H9 (cell line): ENCODE measurements at regions not wholly inside any gene's neighbourhood (a gene's known extent, or its start where the extent isn't known, plus 50 kb on each side); places are given as distances from the start of the nearest gene placed in this dataset.

Experiments used
- DNase-seq: peaks from one replicate; pipeline ENCODE4 v3.0.0-alpha.2; 2017
- H2AFZ ChIP-seq: one replicate; pipeline ENCODE4 v1.6.1; 2013; ENCODE audit warnings: mild to moderate bottlenecking, low read length, control low read depth, moderate library complexity
- H2AK5ac ChIP-seq: 2 replicates; pipeline ENCODE4 v1.6.1; 2013; ENCODE audit warnings: low read length, control low read depth, mixed read lengths; ENCODE audit not compliant: insufficient read length
- H2BK120ac ChIP-seq: one replicate; pipeline ENCODE4 v1.6.1; 2013; ENCODE audit warnings: low read depth, mild to moderate bottlenecking, low read length, control low read depth, inconsistent platforms; ENCODE audit not compliant: poor library complexity, severe bottlenecking
- H2BK12ac ChIP-seq: 2 replicates; pipeline ENCODE4 v1.6.1; 2013; ENCODE audit warnings: low read length, control low read depth, mixed read lengths, low read depth; ENCODE audit not compliant: insufficient read length
- H2BK15ac ChIP-seq: 2 replicates; pipeline ENCODE4 v1.6.1; 2013; ENCODE audit warnings: low read depth, low read length, control low read depth
- H2BK20ac ChIP-seq: one replicate; pipeline ENCODE4 v1.6.1; 2013; ENCODE audit warnings: low read depth, mild to moderate bottlenecking, low read length, control low read depth, inconsistent platforms; ENCODE audit not compliant: poor library complexity, severe bottlenecking
- H2BK5ac ChIP-seq: 2 replicates; pipeline ENCODE4 v1.6.1; 2013; ENCODE audit warnings: low read length, control low read depth, mixed read lengths; ENCODE audit not compliant: insufficient read length
- H3K14ac ChIP-seq: 2 replicates; pipeline ENCODE4 v1.6.1; 2013; ENCODE audit warnings: low read length, control low read depth; ENCODE audit not compliant: insufficient read depth
- H3K18ac ChIP-seq: 2 replicates; pipeline ENCODE4 v1.6.1; 2013; ENCODE audit warnings: low read depth, mild to moderate bottlenecking, mixed read lengths, low read length, control low read depth; ENCODE audit not compliant: insufficient read length
- H3K23ac ChIP-seq: 2 replicates; pipeline ENCODE4 v1.6.1; 2013; ENCODE audit warnings: low read length, control low read depth, mixed read lengths, low read depth; ENCODE audit not compliant: insufficient read length
- H3K23me2 ChIP-seq: 2 replicates; pipeline ENCODE4 v1.6.1; 2013; ENCODE audit warnings: low read depth, mild to moderate bottlenecking, mixed read lengths, low read length, control low read depth; ENCODE audit not compliant: insufficient read length, poor library complexity, severe bottlenecking
- H3K27ac ChIP-seq: 2 replicates; pipeline ENCODE4 v1.5.1; 2013; ENCODE audit warnings: low read length, control low read depth, mixed read lengths, low read depth; ENCODE audit not compliant: insufficient read length
- H3K27me3 ChIP-seq: 2 replicates; pipeline ENCODE4 v1.6.1; 2013; ENCODE audit warnings: low read length, control low read depth, inconsistent platforms; ENCODE audit not compliant: insufficient read depth
- H3K4ac ChIP-seq: 2 replicates; pipeline ENCODE4 v1.6.1; 2013; ENCODE audit warnings: low read depth, mild to moderate bottlenecking, control low read depth, inconsistent platforms, low read length, moderate library complexity
- H3K4me1 ChIP-seq: 2 replicates; pipeline ENCODE4 v1.6.1; 2013; ENCODE audit warnings: low read length, control low read depth, inconsistent platforms; ENCODE audit not compliant: insufficient read depth
- H3K4me2 ChIP-seq: 2 replicates; pipeline ENCODE4 v1.6.1; 2013; ENCODE audit warnings: low read length, control low read depth, mixed read lengths; ENCODE audit not compliant: insufficient read length, insufficient read depth
- H3K56ac ChIP-seq: 2 replicates; pipeline ENCODE4 v1.6.1; 2013; ENCODE audit warnings: low read depth, mild to moderate bottlenecking, mixed read lengths, low read length, control low read depth; ENCODE audit not compliant: insufficient read length
- H3K79me1 ChIP-seq: 2 replicates; pipeline ENCODE4 v1.6.1; 2013; ENCODE audit warnings: low read depth, mild to moderate bottlenecking, moderate library complexity, low read length, control low read depth, inconsistent platforms; ENCODE audit not compliant: insufficient read depth, poor library complexity, severe bottlenecking
- H3K79me2 ChIP-seq: 2 replicates; pipeline ENCODE4 v1.6.1; 2013; ENCODE audit warnings: low read length, control low read depth, inconsistent platforms; ENCODE audit not compliant: insufficient read depth
- H3K9ac ChIP-seq: 2 replicates; pipeline ENCODE4 v1.6.1; 2013; ENCODE audit warnings: low read length, control low read depth, mixed read lengths; ENCODE audit not compliant: insufficient read length; ENCODE audit errors: extremely low read depth
- H3K9me3 ChIP-seq: one replicate; pipeline ENCODE4 v1.6.1; 2013; ENCODE audit warnings: low read depth, low read length, inconsistent platforms; ENCODE audit not compliant: control insufficient read depth
- H3T11ph ChIP-seq: one replicate; pipeline ENCODE4 v1.6.1; 2013; ENCODE audit warnings: mild to moderate bottlenecking, low read length, control low read depth, inconsistent platforms
- H4K20me1 ChIP-seq: one replicate; pipeline ENCODE4 v1.6.1; 2013; ENCODE audit not compliant: control insufficient read depth, insufficient read length, insufficient read depth
- H4K5ac ChIP-seq: 2 replicates; pipeline ENCODE4 v1.6.1; 2013; ENCODE audit warnings: low read depth, mild to moderate bottlenecking, mixed read lengths, low read length, control low read depth; ENCODE audit not compliant: insufficient read length
- H4K8ac ChIP-seq: replicated peaks from 2 replicates; pipeline ENCODE4 v1.6.1; 2013; ENCODE audit warnings: low read length, control low read depth, mixed read lengths, low read depth; ENCODE audit not compliant: insufficient read length
- H4K91ac ChIP-seq: 2 replicates; pipeline ENCODE4 v1.6.1; 2013; ENCODE audit warnings: low read depth, mild to moderate bottlenecking, moderate library complexity, mixed read lengths, low read length, control low read depth; ENCODE audit not compliant: insufficient read length
- H3K27ac Mint-ChIP-seq, 3 experiments: 2 replicates in 2 of 3; 3 replicates in 1 of 3; pipeline ENCODE4 v1.8.0; 2020 to 2021; ENCODE audit warnings: mixed read lengths in 3 of 3, mild to moderate bottlenecking in 1 of 3, moderate library complexity in 1 of 3
- H3K27me3 Mint-ChIP-seq: 2 replicates; pipeline ENCODE4 v1.8.0; 2021; ENCODE audit warnings: low read depth, mild to moderate bottlenecking, moderate library complexity, mixed read lengths
- H3K36me3 Mint-ChIP-seq, 3 experiments: 2 replicates in 2 of 3; 3 replicates in 1 of 3; pipeline ENCODE4 v1.8.0; 2020 to 2021; ENCODE audit warnings: low read depth in 3 of 3, mixed read lengths in 3 of 3; ENCODE audit not compliant: insufficient read depth in 1 of 3
- H3K4me1 Mint-ChIP-seq, 2 experiments: 2 replicates each; pipeline ENCODE4 v1.8.0; 2020; ENCODE audit warnings: mixed read lengths in 2 of 2
- H3K4me3 Mint-ChIP-seq, 2 experiments: 2 replicates in 1 of 2; 3 replicates in 1 of 2; pipeline ENCODE4 v1.8.0; 2020 to 2021; ENCODE audit warnings: mild to moderate bottlenecking in 2 of 2, mixed read lengths in 2 of 2, moderate library complexity in 1 of 2
- H3K9me3 Mint-ChIP-seq, 2 experiments: 2 replicates in 1 of 2; 3 replicates in 1 of 2; pipeline ENCODE4 v1.8.0; 2020; ENCODE audit warnings: mild to moderate bottlenecking in 2 of 2, mixed read lengths in 2 of 2, moderate library complexity in 1 of 2
- WGBS: extraction: QIAGEN DNeasy Blood & Tissue Kit; methylation state at CpG from one replicate; pipeline ENCODE4 v1.1.7; 2013; ENCODE audit warnings: missing lambda C conversion rate, low lambda C conversion rate, mixed read lengths; ENCODE audit not compliant: insufficient read length; ENCODE audit errors: extremely low coverage; 5-methylcytosine and 5-hydroxymethylcytosine counted together
- TF ChIP-seq, protein P1 (sequence below): fragments of 200-600 bp; sonication (generic); conservative IDR thresholded peaks from 3 replicates; pipeline ENCODE4 v1.8.0; 2021; ENCODE audit warnings: antibody characterized with exemption, mild to moderate bottlenecking

DNA sequence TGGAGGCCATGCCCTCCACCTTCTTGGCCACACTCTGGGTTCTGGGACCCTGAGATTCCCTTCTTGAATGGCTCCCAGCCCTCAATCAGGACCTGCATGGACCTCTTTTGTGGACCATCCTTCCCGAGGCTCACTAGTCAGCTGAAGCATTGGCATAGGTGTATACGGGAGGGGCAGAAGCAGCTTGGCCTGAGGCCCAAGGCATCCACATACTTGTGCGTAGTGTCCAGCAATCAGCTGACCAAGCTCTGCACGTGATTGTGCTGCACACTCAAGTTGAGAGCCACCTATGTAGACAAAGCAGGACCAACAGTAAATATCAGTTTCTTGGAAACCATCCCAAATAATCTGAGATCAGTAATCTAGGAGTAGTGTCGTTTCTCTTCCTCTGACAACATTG is 119.6 kb downstream of the INSIG2 start:
- Histone ChIP-seq H4K20me1 (no peaks in the 10 kb centered on the region), H2AFZ (no peak overlapping the region), H3K79me2 (no peaks in the 10 kb centered on the region), H3K27ac (no peak overlapping the region), H3K9me3 (no peaks in the 10 kb centered on the region), H2BK12ac (no peak overlapping the region), H2AK5ac (no peak overlapping the region), H3K4me1 (no peaks in the 10 kb centered on the region), H4K8ac (no peak overlapping the region), H3K79me1 (no peaks in the 10 kb centered on the region), H2BK120ac (no peak overlapping the region), H3T11ph (no peak overlapping the region), H3K4ac (no peak overlapping the region), H3K23me2 (no peaks in the 10 kb centered on the region), H3K18ac (no peak overlapping the region), H3K14ac (no peak overlapping the region), H3K27me3 (no peaks in the 10 kb centered on the region), H3K4me2 (no peak overlapping the region), H3K9ac (no peak overlapping the region), H4K5ac (no peak overlapping the region), H3K23ac (no peak overlapping the region), H4K91ac (no peak overlapping the region), H3K56ac (no peak overlapping the region), H2BK20ac (no peak overlapping the region), H2BK5ac (no peak overlapping the region), H2BK15ac (no peak overlapping the region)
- no peaks in the 10 kb centered on the region for H3K9me3 Mint-ChIP-seq
- no peaks in the 10 kb centered on the region for H3K4me1 Mint-ChIP-seq
- TF ChIP-seq, protein P1, sequence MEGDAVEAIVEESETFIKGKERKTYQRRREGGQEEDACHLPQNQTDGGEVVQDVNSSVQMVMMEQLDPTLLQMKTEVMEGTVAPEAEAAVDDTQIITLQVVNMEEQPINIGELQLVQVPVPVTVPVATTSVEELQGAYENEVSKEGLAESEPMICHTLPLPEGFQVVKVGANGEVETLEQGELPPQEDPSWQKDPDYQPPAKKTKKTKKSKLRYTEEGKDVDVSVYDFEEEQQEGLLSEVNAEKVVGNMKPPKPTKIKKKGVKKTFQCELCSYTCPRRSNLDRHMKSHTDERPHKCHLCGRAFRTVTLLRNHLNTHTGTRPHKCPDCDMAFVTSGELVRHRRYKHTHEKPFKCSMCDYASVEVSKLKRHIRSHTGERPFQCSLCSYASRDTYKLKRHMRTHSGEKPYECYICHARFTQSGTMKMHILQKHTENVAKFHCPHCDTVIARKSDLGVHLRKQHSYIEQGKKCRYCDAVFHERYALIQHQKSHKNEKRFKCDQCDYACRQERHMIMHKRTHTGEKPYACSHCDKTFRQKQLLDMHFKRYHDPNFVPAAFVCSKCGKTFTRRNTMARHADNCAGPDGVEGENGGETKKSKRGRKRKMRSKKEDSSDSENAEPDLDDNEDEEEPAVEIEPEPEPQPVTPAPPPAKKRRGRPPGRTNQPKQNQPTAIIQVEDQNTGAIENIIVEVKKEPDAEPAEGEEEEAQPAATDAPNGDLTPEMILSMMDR = no peak
- no peak overlapping the region for H3K4me3 Mint-ChIP-seq
- H3K36me3 Mint-ChIP-seq = no peaks in the 10 kb centered on the region
- peaks cover 14% of the 10 kb centered on the region for H3K27me3 Mint-ChIP-seq
- DNase-seq = no peak
- no CpG with 5 or more reads among the region's 5 CpGs for WGBS
- no peak overlapping the region; a peak in 1 of 7 replicates for H3K27ac Mint-ChIP-seq
